H9 (cell line): ENCODE measurements at regions not wholly inside any gene's neighbourhood (a gene's known extent, or its start where the extent isn't known, plus 50 kb on each side); places are given as distances from the start of the nearest gene placed in this dataset.

Source experiments
- DNase-seq: peaks from one replicate; pipeline ENCODE4 v3.0.0-alpha.2; 2017
- H2AFZ ChIP-seq: one replicate; pipeline ENCODE4 v1.6.1; 2013; ENCODE audit warnings: mild to moderate bottlenecking, low read length, control low read depth, moderate library complexity
- H2AK5ac ChIP-seq: 2 replicates; pipeline ENCODE4 v1.6.1; 2013; ENCODE audit warnings: low read length, control low read depth, mixed read lengths; ENCODE audit not compliant: insufficient read length
- H2BK120ac ChIP-seq: one replicate; pipeline ENCODE4 v1.6.1; 2013; ENCODE audit warnings: low read depth, mild to moderate bottlenecking, low read length, control low read depth, inconsistent platforms; ENCODE audit not compliant: poor library complexity, severe bottlenecking
- H2BK12ac ChIP-seq: 2 replicates; pipeline ENCODE4 v1.6.1; 2013; ENCODE audit warnings: low read length, control low read depth, mixed read lengths, low read depth; ENCODE audit not compliant: insufficient read length
- H2BK15ac ChIP-seq: 2 replicates; pipeline ENCODE4 v1.6.1; 2013; ENCODE audit warnings: low read depth, low read length, control low read depth
- H2BK20ac ChIP-seq: one replicate; pipeline ENCODE4 v1.6.1; 2013; ENCODE audit warnings: low read depth, mild to moderate bottlenecking, low read length, control low read depth, inconsistent platforms; ENCODE audit not compliant: poor library complexity, severe bottlenecking
- H2BK5ac ChIP-seq: 2 replicates; pipeline ENCODE4 v1.6.1; 2013; ENCODE audit warnings: low read length, control low read depth, mixed read lengths; ENCODE audit not compliant: insufficient read length
- H3K14ac ChIP-seq: 2 replicates; pipeline ENCODE4 v1.6.1; 2013; ENCODE audit warnings: low read length, control low read depth; ENCODE audit not compliant: insufficient read depth
- H3K18ac ChIP-seq: 2 replicates; pipeline ENCODE4 v1.6.1; 2013; ENCODE audit warnings: low read depth, mild to moderate bottlenecking, mixed read lengths, low read length, control low read depth; ENCODE audit not compliant: insufficient read length
- H3K23ac ChIP-seq: 2 replicates; pipeline ENCODE4 v1.6.1; 2013; ENCODE audit warnings: low read length, control low read depth, mixed read lengths, low read depth; ENCODE audit not compliant: insufficient read length
- H3K23me2 ChIP-seq: 2 replicates; pipeline ENCODE4 v1.6.1; 2013; ENCODE audit warnings: low read depth, mild to moderate bottlenecking, mixed read lengths, low read length, control low read depth; ENCODE audit not compliant: insufficient read length, poor library complexity, severe bottlenecking
- H3K27ac ChIP-seq: 2 replicates; pipeline ENCODE4 v1.5.1; 2013; ENCODE audit warnings: low read length, control low read depth, mixed read lengths, low read depth; ENCODE audit not compliant: insufficient read length
- H3K27me3 ChIP-seq: 2 replicates; pipeline ENCODE4 v1.6.1; 2013; ENCODE audit warnings: low read length, control low read depth, inconsistent platforms; ENCODE audit not compliant: insufficient read depth
- H3K4ac ChIP-seq: 2 replicates; pipeline ENCODE4 v1.6.1; 2013; ENCODE audit warnings: low read depth, mild to moderate bottlenecking, control low read depth, inconsistent platforms, low read length, moderate library complexity
- H3K4me1 ChIP-seq: 2 replicates; pipeline ENCODE4 v1.6.1; 2013; ENCODE audit warnings: low read length, control low read depth, inconsistent platforms; ENCODE audit not compliant: insufficient read depth
- H3K4me2 ChIP-seq: 2 replicates; pipeline ENCODE4 v1.6.1; 2013; ENCODE audit warnings: low read length, control low read depth, mixed read lengths; ENCODE audit not compliant: insufficient read length, insufficient read depth
- H3K56ac ChIP-seq: 2 replicates; pipeline ENCODE4 v1.6.1; 2013; ENCODE audit warnings: low read depth, mild to moderate bottlenecking, mixed read lengths, low read length, control low read depth; ENCODE audit not compliant: insufficient read length
- H3K79me1 ChIP-seq: 2 replicates; pipeline ENCODE4 v1.6.1; 2013; ENCODE audit warnings: low read depth, mild to moderate bottlenecking, moderate library complexity, low read length, control low read depth, inconsistent platforms; ENCODE audit not compliant: insufficient read depth, poor library complexity, severe bottlenecking
- H3K79me2 ChIP-seq: 2 replicates; pipeline ENCODE4 v1.6.1; 2013; ENCODE audit warnings: low read length, control low read depth, inconsistent platforms; ENCODE audit not compliant: insufficient read depth
- H3K9ac ChIP-seq: 2 replicates; pipeline ENCODE4 v1.6.1; 2013; ENCODE audit warnings: low read length, control low read depth, mixed read lengths; ENCODE audit not compliant: insufficient read length; ENCODE audit errors: extremely low read depth
- H3K9me3 ChIP-seq: one replicate; pipeline ENCODE4 v1.6.1; 2013; ENCODE audit warnings: low read depth, low read length, inconsistent platforms; ENCODE audit not compliant: control insufficient read depth
- H3T11ph ChIP-seq: one replicate; pipeline ENCODE4 v1.6.1; 2013; ENCODE audit warnings: mild to moderate bottlenecking, low read length, control low read depth, inconsistent platforms
- H4K20me1 ChIP-seq: one replicate; pipeline ENCODE4 v1.6.1; 2013; ENCODE audit not compliant: control insufficient read depth, insufficient read length, insufficient read depth
- H4K5ac ChIP-seq: 2 replicates; pipeline ENCODE4 v1.6.1; 2013; ENCODE audit warnings: low read depth, mild to moderate bottlenecking, mixed read lengths, low read length, control low read depth; ENCODE audit not compliant: insufficient read length
- H4K8ac ChIP-seq: replicated peaks from 2 replicates; pipeline ENCODE4 v1.6.1; 2013; ENCODE audit warnings: low read length, control low read depth, mixed read lengths, low read depth; ENCODE audit not compliant: insufficient read length
- H4K91ac ChIP-seq: 2 replicates; pipeline ENCODE4 v1.6.1; 2013; ENCODE audit warnings: low read depth, mild to moderate bottlenecking, moderate library complexity, mixed read lengths, low read length, control low read depth; ENCODE audit not compliant: insufficient read length
- H3K27ac Mint-ChIP-seq, 3 experiments: 2 replicates in 2 of 3; 3 replicates in 1 of 3; pipeline ENCODE4 v1.8.0; 2020 to 2021; ENCODE audit warnings: mixed read lengths in 3 of 3, mild to moderate bottlenecking in 1 of 3, moderate library complexity in 1 of 3
- H3K27me3 Mint-ChIP-seq: 2 replicates; pipeline ENCODE4 v1.8.0; 2021; ENCODE audit warnings: low read depth, mild to moderate bottlenecking, moderate library complexity, mixed read lengths
- H3K36me3 Mint-ChIP-seq, 3 experiments: 2 replicates in 2 of 3; 3 replicates in 1 of 3; pipeline ENCODE4 v1.8.0; 2020 to 2021; ENCODE audit warnings: low read depth in 3 of 3, mixed read lengths in 3 of 3; ENCODE audit not compliant: insufficient read depth in 1 of 3
- H3K4me1 Mint-ChIP-seq, 2 experiments: 2 replicates each; pipeline ENCODE4 v1.8.0; 2020; ENCODE audit warnings: mixed read lengths in 2 of 2
- H3K4me3 Mint-ChIP-seq, 2 experiments: 2 replicates in 1 of 2; 3 replicates in 1 of 2; pipeline ENCODE4 v1.8.0; 2020 to 2021; ENCODE audit warnings: mild to moderate bottlenecking in 2 of 2, mixed read lengths in 2 of 2, moderate library complexity in 1 of 2
- H3K9me3 Mint-ChIP-seq, 2 experiments: 2 replicates in 1 of 2; 3 replicates in 1 of 2; pipeline ENCODE4 v1.8.0; 2020; ENCODE audit warnings: mild to moderate bottlenecking in 2 of 2, mixed read lengths in 2 of 2, moderate library complexity in 1 of 2
- CTCF ChIP-seq: fragments of 200-600 bp; sonication (generic); conservative IDR thresholded peaks from 3 replicates; pipeline ENCODE4 v1.8.0; 2021; ENCODE audit warnings: antibody characterized with exemption, mild to moderate bottlenecking
- WGBS: extraction: QIAGEN DNeasy Blood & Tissue Kit; methylation state at CpG from one replicate; pipeline ENCODE4 v1.1.7; 2013; ENCODE audit warnings: missing lambda C conversion rate, low lambda C conversion rate, mixed read lengths; ENCODE audit not compliant: insufficient read length; ENCODE audit errors: extremely low coverage; 5-methylcytosine and 5-hydroxymethylcytosine counted together

- Histone ChIP-seq H3K27me3 (no peaks in the 10 kb centered on the region), H3K18ac (no peak overlapping the region), H2BK5ac (no peak overlapping the region), H2BK20ac (no peak overlapping the region), H2BK120ac (no peak overlapping the region), H3K27ac (no peak overlapping the region), H2AK5ac (no peak overlapping the region), H2BK15ac (no peak overlapping the region), H3T11ph (no peak overlapping the region), H2BK12ac (no peak overlapping the region), H4K8ac (no peak overlapping the region), H3K4me2 (no peak overlapping the region), H3K4ac (no peak overlapping the region), H3K9ac (no peak overlapping the region), H3K9me3 (no peaks in the 10 kb centered on the region), H4K5ac (no peak overlapping the region), H3K14ac (no peak overlapping the region), H2AFZ (no peak overlapping the region), H3K56ac (no peak overlapping the region), H3K79me1 (no peaks in the 10 kb centered on the region), H4K91ac (no peak overlapping the region), H3K23me2 (no peaks in the 10 kb centered on the region), H3K23ac (no peak overlapping the region), H3K4me1 (no peaks in the 10 kb centered on the region), H3K79me2 (no peaks in the 10 kb centered on the region), H4K20me1 (no peaks in the 10 kb centered on the region)
- no peaks in the 10 kb centered on the region for H3K9me3 Mint-ChIP-seq
- no peak overlapping the region for H3K4me3 Mint-ChIP-seq
- H3K27me3 Mint-ChIP-seq = no peaks in the 10 kb centered on the region
- DNase-seq = no peak
- H3K27ac Mint-ChIP-seq = peak overlapping the region in 1 of 3 experiments; percentile 8; a peak in 1 of 7 replicates
- no peak for TF ChIP-seq CTCF
- H3K36me3 Mint-ChIP-seq = no peaks in the 10 kb centered on the region
- no CpG with 5 or more reads among the region's 8 CpGs for WGBS
- H3K4me1 Mint-ChIP-seq = peaks cover 9 to 13% of the 10 kb centered on the region in 2 experiments; a peak in 3 of 4 replicates
Observed at GRCh38 chr13:40059540-40060232, 404.2 kb downstream of the COG6 start.
